Stimulated activated CD4-positive, alpha-beta T cell treated with anti-CD3 and anti-CD28 coated beads, Interleukin-12 subunit alpha, Interleukin-12 subunit beta, amount 100 ng/mL, for 4 hours (primary cell): ENCODE measurements at regions not wholly inside any gene's neighbourhood (a gene's known extent, or its start where the extent isn't known, plus 50 kb on each side); places are given as distances from the start of the nearest gene placed in this dataset.

Experiments used
- DNase-seq: peaks from one replicate; pipeline ENCODE4 v3.0.0-alpha.2; 2020

DNA sequence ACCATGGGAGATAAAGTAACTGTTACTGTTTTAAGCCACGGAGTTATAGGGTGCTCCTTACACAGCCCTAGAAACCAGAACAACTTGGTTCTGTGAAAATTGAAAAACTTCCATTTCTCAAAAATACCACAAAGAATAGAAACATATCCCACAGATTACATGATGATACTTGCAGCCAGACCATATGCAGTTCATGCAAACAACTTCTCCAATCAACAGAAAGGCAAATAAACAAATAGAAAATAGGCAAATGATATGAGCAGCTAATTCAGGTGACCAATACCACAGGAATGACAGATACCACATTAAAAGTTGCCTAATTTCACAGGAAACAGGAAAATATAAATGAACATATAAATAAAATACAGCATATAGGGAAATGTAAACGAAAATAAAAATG is 297.5 kb downstream of the HTR7 start:
- no peak for DNase-seq

DNA sequence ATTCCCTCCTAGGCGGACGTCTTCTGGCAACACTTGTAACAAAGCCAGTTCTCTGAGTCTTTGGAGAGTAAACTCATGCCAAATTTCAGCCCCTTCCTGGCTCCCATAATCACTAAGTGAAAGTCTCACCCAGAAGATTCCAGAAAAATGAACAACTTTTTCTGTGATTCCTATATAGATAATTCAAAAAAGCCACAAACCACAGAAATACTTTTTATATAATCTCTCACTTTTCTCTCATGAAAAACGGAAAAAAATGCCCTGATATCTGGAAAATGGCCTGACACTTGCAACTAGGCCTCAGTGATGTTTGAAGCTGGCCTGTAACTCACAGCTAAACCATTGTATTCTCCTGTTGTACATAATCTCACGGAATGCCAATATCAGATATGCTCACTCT is 296.2 kb downstream of the HTR7 start:
- DNase-seq = no peak

DNA sequence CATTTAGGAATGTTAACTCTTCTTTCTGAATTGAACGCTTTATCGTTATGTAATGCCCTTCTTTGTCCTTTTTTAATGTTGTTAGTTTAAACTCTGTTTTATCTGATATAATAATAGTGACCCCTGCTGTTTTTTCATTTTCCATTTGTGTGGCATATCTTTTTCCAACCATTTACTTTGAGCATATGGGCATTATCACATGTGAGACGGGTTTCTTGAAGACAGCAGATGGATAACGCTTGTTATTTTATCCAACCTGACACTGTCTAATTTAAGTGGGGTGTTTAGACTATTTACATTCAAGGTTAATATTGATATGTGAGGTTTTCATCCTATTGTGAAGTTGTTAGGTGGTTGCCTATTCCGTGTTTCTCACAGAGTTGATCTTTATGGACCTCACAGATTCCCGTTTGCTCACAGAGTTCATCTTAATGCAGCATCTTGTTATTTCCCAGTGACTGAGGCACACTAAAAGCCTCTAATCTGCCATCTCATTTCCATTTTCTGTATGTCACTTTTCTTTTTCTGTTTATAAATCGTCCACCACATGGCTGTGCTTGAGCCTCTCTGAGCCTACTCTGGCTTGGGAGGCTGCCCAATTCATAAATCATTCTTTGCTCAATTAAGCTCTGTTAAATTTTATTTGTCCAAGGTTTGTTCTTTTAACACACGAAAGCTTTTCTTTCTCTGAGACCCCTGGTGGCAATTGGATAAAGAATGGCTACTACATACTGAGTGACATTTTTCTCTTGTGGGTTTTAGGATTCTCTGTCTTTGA is 286.2 kb downstream of the HTR7 start:
- no peak for DNase-seq

GRCh38 chr10:90575125-90575524 is 282.7 kb downstream of the HTR7 start:
- DNase-seq = no peak

- DNase-seq = no peak
Observed at GRCh38 chr10:90577569-90577968, 280.3 kb downstream of the HTR7 start.

DNA sequence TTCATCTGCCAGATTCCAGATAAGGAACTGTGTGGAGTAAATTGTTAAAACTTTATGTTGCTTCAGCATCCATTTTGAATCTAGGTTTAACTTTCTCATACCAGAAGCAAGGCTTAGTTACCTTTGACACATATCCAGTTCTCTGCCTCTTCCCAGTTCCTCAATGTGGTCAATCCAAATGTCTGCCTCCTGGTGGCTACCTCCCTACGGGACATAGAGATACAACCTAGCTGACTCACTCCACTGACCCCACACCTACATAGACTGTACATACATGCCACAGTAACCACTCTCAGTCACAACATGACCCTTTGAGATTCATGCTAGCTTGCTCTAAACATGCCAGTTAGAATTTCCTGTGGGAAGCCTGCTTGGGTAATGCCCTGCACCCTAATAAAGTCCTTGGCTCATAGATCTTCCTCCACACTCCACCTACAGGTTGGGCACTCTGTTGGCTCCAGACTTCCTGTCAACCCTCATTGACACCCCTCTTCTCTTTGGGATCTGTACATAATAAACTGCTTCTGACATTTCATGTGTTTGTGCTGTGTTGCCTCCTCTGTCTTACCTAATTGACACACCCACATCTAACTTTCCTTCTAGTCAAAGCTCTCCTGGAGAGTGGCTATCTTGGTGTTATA is 278.1 kb downstream of the HTR7 start:
- DNase-seq = no peak

- DNase-seq = no peak
Observed at GRCh38 chr10:90583416-90583815, 274.4 kb downstream of the HTR7 start.

- no peak for DNase-seq
Observed at GRCh38 chr10:90587081-90587491, 270.8 kb downstream of the HTR7 start.

- DNase-seq = no peak
Observed at GRCh38 chr10:90587561-90587960, 270.3 kb downstream of the HTR7 start.

DNA sequence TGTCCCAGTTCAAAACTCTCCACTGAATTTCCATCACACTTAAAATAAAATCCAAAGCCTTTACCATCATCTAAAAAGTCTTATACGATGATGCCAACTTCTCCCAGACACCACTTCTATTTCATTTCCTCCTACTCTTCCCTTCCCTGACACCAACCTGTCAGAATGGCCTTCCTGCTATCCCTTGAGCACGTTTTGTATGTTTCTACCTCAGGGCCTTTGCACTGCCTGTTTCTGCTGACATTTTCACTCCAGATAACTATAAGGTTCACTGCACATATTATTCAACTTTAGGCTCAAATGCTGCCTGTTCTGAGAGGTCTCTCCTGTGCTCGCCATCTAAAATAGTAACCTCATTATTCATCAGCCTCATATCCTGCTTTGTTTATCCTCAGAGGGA is 269.6 kb downstream of the HTR7 start:
- no peak for DNase-seq

GRCh38 chr10:90589825-90590224 is 268.0 kb downstream of the HTR7 start:
- no peak for DNase-seq

GRCh38 chr10:90591629-90592028 is 266.2 kb downstream of the HTR7 start:
- DNase-seq = no peak

DNA sequence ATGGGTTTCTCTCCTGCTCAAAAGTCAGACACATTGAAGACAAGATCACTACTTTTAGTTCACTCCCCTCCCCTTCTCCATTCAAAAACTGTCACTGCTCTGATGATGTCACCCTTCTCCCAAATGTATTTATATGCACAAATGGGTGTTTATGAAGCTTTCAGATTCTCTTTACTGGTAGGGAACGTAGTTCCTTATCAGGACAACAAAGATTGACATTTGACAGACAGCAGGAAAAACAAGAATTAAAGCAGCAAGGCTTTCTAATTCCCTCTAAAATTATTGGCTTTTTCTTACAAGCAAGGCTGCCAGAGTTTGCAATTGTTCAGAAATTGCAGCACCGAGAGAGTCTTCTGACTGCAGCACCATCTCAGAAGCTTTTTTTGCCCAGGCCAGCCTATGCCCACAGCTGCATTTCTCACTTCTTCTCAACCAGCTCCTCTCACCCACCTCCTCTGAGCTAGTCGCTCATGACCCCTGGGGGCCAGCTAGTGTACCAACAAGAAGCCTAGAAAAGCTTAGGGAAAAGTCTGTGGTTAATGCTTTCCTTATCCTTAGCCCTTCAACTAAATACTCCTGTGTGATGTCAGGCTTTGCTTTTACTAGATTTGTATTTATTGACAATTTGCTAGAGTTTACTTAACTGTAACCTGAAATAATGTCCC is 265.1 kb downstream of the HTR7 start:
- DNase-seq = no peak

- no peak for DNase-seq
Observed at GRCh38 chr10:90598513-90598912, 259.3 kb downstream of the HTR7 start.

DNA sequence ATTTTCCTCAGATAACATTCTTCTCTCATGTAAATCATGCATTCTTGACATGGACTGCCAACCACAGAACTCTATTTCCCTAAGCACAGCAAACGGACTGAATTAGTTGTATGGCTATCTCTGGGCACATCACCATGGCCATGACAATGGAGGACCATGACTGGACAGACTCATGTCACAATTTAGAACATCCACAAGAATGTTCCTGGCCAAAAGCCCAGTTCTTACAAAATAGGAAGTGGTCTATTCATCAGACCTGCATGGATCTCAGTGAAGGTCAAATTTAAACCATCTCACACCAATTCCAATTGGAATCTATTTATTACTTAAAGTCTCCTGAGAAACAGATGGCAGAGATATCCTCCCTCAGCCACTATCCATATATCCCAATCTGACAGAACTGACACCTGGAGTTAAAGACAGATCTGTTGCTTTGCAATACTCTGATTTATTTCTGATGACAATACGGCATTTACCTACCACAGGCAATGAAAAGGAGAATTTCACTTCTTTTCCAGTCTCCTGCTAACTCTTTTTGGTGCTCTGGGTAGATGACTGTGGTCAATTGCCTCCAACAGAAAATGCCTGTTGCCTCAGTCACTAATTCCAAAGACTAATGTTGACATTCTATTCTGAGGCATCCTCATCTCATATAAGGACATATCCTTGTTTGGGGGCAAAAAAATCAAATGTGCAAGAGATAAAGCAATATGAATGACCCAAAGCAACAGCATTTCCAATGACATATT is 254.8 kb downstream of the HTR7 start:
- DNase-seq = no peak

GRCh38 chr10:90604636-90605035 is 253.2 kb downstream of the HTR7 start:
- DNase-seq = no peak

DNA sequence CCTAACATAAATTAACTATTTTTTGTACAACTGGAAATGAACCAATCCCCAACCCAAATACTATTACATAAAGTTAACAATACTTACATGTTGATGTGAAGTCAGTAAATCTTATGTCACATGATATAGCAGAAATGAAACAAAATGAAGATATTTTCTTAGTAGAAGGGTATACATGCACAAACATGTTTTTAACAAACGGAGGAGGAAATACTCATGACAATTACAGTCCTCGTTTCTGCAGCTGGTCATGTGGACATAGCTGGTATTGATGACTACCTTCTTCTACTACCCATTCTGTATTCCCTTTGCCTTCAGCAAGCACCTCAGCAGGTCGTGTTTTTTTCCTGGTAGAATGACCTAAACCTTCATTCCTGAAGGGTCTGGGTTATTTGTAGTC is 252.3 kb downstream of the HTR7 start:
- no peak for DNase-seq

DNA sequence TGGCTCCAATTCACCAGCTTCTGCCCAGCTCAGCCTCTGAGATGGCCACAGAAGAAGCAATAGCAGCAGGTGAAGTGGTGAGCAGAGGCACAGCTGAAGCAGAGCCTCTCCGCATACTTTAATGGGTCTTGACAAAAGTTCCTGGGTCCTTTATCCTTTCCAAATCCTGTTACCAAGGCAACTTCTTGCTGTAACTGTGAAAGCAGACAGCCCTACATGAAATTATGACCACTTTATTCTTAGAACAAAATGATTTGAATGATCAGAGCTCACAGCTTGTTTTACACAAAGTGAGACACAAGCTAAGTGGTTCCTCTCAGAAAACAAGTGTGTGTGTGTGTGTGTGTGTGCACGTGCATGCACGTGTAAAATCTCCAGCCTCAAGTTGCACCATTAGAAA is 245.6 kb downstream of the HTR7 start:
- DNase-seq = no peak

GRCh38 chr10:90614631-90615030 is 243.2 kb downstream of the HTR7 start:
- no peak for DNase-seq

DNA sequence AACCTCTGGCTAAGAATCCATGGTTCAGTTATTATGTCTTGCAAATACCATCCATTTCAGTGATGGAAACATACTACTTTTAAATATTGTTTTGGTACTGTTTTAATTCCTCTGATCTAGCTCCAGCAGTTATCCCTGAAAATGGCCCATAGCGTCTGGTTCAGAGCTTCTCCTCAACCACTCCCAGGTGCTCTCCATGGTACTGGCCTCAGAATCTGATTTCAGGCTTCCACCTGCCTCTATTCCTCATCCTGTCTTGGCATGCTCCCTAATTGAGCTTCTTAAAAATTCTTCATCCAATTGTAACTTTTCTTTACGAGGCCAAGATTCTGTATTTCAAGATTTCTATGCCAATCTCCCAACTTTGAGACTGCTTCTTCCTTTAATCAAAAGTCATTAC is 236.3 kb downstream of the HTR7 start:
- no peak for DNase-seq

DNA sequence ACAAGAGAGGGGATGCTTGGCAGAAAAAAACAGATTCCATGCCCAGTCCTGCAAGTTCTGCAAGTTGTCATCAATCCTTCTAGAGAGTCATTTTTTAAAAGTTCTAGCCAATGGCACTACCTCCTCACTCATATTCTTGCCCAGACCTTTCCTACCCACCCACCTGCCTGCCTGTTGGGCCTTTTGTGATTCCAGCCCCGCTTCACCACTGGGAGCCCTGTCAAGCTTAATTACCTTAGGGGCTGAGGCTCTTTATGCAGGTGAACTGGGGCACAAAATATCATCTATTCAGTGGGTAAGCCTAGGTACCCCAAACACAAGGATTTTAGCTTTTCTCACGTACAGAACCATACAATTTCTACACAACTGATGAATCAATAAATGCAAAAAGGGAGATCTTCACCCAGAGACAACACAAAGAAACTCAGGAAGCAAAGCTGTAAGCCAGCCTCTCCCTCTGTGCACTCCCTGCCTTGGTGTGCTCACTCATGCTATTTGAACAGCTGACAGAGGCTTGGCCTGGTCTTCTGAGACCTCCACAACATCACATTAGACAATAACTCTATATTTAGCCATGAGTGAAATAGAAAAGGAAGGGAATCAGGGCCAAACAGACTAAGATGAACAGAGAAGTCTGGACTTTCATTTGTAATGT is 222.6 kb downstream of the HTR7 start:
- DNase-seq = no peak

DNA sequence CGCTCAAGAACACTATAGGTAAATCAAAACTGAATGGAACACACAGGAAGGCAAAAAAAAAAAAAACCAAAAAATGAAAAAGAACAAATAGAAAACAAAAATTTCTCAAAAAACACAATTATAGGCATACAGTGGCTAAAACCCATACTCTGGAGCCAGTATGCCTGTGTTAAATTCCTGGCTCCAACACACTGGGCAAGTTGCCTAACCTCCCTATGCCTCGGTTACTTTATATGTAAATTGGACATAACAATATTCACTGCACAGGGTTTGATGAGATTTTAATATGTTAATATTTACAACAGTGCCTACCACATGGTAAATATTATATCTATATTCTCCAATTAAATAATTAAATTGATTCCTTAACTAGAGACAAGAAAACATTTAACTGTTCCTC is 217.1 kb downstream of the HTR7 start:
- no peak for DNase-seq

GRCh38 chr10:90641731-90642130 is 216.1 kb downstream of the HTR7 start:
- no peak for DNase-seq
